ENCODE measurements at regions not wholly inside any gene's neighbourhood (a gene's known extent, or its start where the extent isn't known, plus 50 kb on each side); places are given as distances from the start of the nearest gene placed in this dataset.
"Not testable (repeated sequence)": the region's sequence is repeated elsewhere in the genome, so short reads cannot be mapped to it uniquely, and the experiment has no call there.

GRCh38 chr3:101946906-101947305, 97.6 kb downstream of the NFKBIZ start:
- DNase-seq (ENCODE audit: low read depth in 3 of 3, low spot score in 2 of 3) = no peak

- DNase-seq (ENCODE audit: low read depth in 3 of 3, low spot score in 2 of 3) = no peak
Measured at GRCh38 chr3:101950510-101950909, 101.2 kb downstream of the NFKBIZ start.

- no peak for DNase-seq (ENCODE audit: low read depth in 3 of 3, low spot score in 2 of 3)
Measured at GRCh38 chr3:101950985-101951733, 101.8 kb downstream of the NFKBIZ start.

- no peak for DNase-seq (ENCODE audit: low read depth in 3 of 3, low spot score in 2 of 3)
Measured at GRCh38 chr3:101954361-101954760, 105.0 kb downstream of the NFKBIZ start.

GRCh38 chr3:101954936-101955335, 105.6 kb downstream of the NFKBIZ start:
- DNase-seq (ENCODE audit: low read depth in 3 of 3, low spot score in 2 of 3) = no peak

- DNase-seq (ENCODE audit: low read depth in 3 of 3, low spot score in 2 of 3) = no peak
Measured at GRCh38 chr3:101962055-101962454, 112.7 kb downstream of the NFKBIZ start.

GRCh38 chr3:101963902-101964362, 114.6 kb downstream of the NFKBIZ start:
- no peak for DNase-seq (ENCODE audit: low read depth in 3 of 3, low spot score in 2 of 3)

GRCh38 chr3:101964861-101965260, 115.5 kb downstream of the NFKBIZ start:
- DNase-seq (ENCODE audit: low read depth in 3 of 3, low spot score in 2 of 3) = no peak

- no peak for DNase-seq (ENCODE audit: low read depth in 3 of 3, low spot score in 2 of 3)
Measured at GRCh38 chr3:101966226-101966625, 116.9 kb downstream of the NFKBIZ start.

- DNase-seq (ENCODE audit: low read depth in 3 of 3, low spot score in 2 of 3) = no peak
Measured at GRCh38 chr3:101970212-101970611, 120.9 kb downstream of the NFKBIZ start.

- DNase-seq (ENCODE audit: low read depth in 3 of 3, low spot score in 2 of 3) = no peak
Measured at GRCh38 chr3:101970905-101971304, 121.6 kb downstream of the NFKBIZ start.

GRCh38 chr3:101972430-101973162, 123.3 kb downstream of the NFKBIZ start:
- DNase-seq (ENCODE audit: low read depth in 3 of 3, low spot score in 2 of 3) = no peak

- no peak for DNase-seq (ENCODE audit: low read depth in 3 of 3, low spot score in 2 of 3)
Measured at GRCh38 chr3:101973163-101973505, 123.8 kb downstream of the NFKBIZ start.

- DNase-seq (ENCODE audit: low read depth in 3 of 3, low spot score in 2 of 3) = not testable (repeated sequence)
Measured at GRCh38 chr3:101975415-101975814, 126.1 kb downstream of the NFKBIZ start.

- DNase-seq (ENCODE audit: low read depth in 3 of 3, low spot score in 2 of 3) = no peak
Measured at GRCh38 chr3:101976473-101976872, 127.2 kb downstream of the NFKBIZ start.

GRCh38 chr3:101978348-101978747, 129.0 kb downstream of the NFKBIZ start:
- no peak for DNase-seq (ENCODE audit: low read depth in 3 of 3, low spot score in 2 of 3)

GRCh38 chr3:101979033-101979432, 129.7 kb downstream of the NFKBIZ start:
- DNase-seq (ENCODE audit: low read depth in 3 of 3, low spot score in 2 of 3) = no peak

- no peak for DNase-seq (ENCODE audit: low read depth in 3 of 3, low spot score in 2 of 3)
Measured at GRCh38 chr3:101984356-101984755, 135.0 kb downstream of the NFKBIZ start.

- no peak for DNase-seq (ENCODE audit: low read depth in 3 of 3, low spot score in 2 of 3)
Measured at GRCh38 chr3:101988596-101988995, 139.3 kb downstream of the NFKBIZ start.

- DNase-seq (ENCODE audit: low read depth in 3 of 3, low spot score in 2 of 3) = no peak
Measured at GRCh38 chr3:101989578-101990200, 140.4 kb downstream of the NFKBIZ start.

- no peak for DNase-seq (ENCODE audit: low read depth in 3 of 3, low spot score in 2 of 3)
Measured at GRCh38 chr3:101992863-101993262, 143.5 kb downstream of the NFKBIZ start.

GRCh38 chr3:101994386-101994785, 145.1 kb downstream of the NFKBIZ start:
- no peak for DNase-seq (ENCODE audit: low read depth in 3 of 3, low spot score in 2 of 3)

Measured in right renal cortex interstitium (tissue), 3 donors.